ENCODE measurements at regions not wholly inside any gene's neighbourhood (a gene's known extent, or its start where the extent isn't known, plus 50 kb on each side); places are given as distances from the start of the nearest gene placed in this dataset.

GRCh38 chr2:154599189-154599588 lies 99.3 kb upstream of the KCNJ3 start:
- no peaks in the 10 kb centered on the region for H3K27me3 ChIP-seq
- no peak overlapping the region for H3K27ac ChIP-seq
- no peak for DNase-seq (ENCODE audit: low read depth in 1 of 2, low spot score in 1 of 2)
- TF ChIP-seq CTCF (IDR thresholded peaks at IDR 0.05; ENCODE audit: low read depth, low read length), result no peak
- no peak overlapping the region for H3K4me3 ChIP-seq
- H3K36me3 ChIP-seq, result no peaks in the 10 kb centered on the region
- no peaks in the 10 kb centered on the region for H3K9me3 ChIP-seq (ENCODE audit: low read depth)
- H3K4me1 ChIP-seq (ENCODE audit: low read depth), result no peaks in the 10 kb centered on the region

- Histone ChIP-seq H3K4me1 (ENCODE audit: low read depth) (no peaks in the 10 kb centered on the region), H3K27me3 (no peaks in the 10 kb centered on the region), H3K36me3 (no peaks in the 10 kb centered on the region), H3K27ac (no peak overlapping the region), H3K4me3 (no peak overlapping the region), H3K9me3 (ENCODE audit: low read depth) (no peaks in the 10 kb centered on the region)
- no peak for DNase-seq (ENCODE audit: low read depth in 1 of 2, low spot score in 1 of 2)
- no peak for TF ChIP-seq CTCF (IDR thresholded peaks at IDR 0.05; ENCODE audit: low read depth, low read length)
Measured at GRCh38 chr2:154600927-154601494, 97.5 kb upstream of the KCNJ3 start.

- H3K27ac ChIP-seq, result no peak overlapping the region
- H3K4me3 ChIP-seq, result no peak overlapping the region
- no peaks in the 10 kb centered on the region for H3K36me3 ChIP-seq
- TF ChIP-seq CTCF (IDR thresholded peaks at IDR 0.05; ENCODE audit: low read depth, low read length), result no peak
- no peak for DNase-seq (ENCODE audit: low read depth in 1 of 2, low spot score in 1 of 2)
- H3K4me1 ChIP-seq (ENCODE audit: low read depth), result no peaks in the 10 kb centered on the region
- no peaks in the 10 kb centered on the region for H3K27me3 ChIP-seq
- no peaks in the 10 kb centered on the region for H3K9me3 ChIP-seq (ENCODE audit: low read depth)
Measured at GRCh38 chr2:154603682-154604081, 94.8 kb upstream of the KCNJ3 start.

GRCh38 chr2:154608438-154608837 lies 90.1 kb upstream of the KCNJ3 start:
- Histone ChIP-seq H3K9me3 (ENCODE audit: low read depth) (no peaks in the 10 kb centered on the region), H3K27me3 (no peaks in the 10 kb centered on the region), H3K4me1 (ENCODE audit: low read depth) (no peaks in the 10 kb centered on the region), H3K36me3 (no peaks in the 10 kb centered on the region), H3K4me3 (no peak overlapping the region), H3K27ac (no peak overlapping the region)
- no peak for DNase-seq (ENCODE audit: low read depth in 1 of 2, low spot score in 1 of 2)
- TF ChIP-seq CTCF (IDR thresholded peaks at IDR 0.05; ENCODE audit: low read depth, low read length), result no peak

GRCh38 chr2:154614906-154615305 lies 83.6 kb upstream of the KCNJ3 start:
- no peak for TF ChIP-seq CTCF (IDR thresholded peaks at IDR 0.05; ENCODE audit: low read depth, low read length)
- no peaks in the 10 kb centered on the region for H3K27me3 ChIP-seq
- no peak overlapping the region for H3K27ac ChIP-seq
- no peak for DNase-seq (ENCODE audit: low read depth in 1 of 2, low spot score in 1 of 2)
- H3K4me3 ChIP-seq, result no peak overlapping the region
- no peaks in the 10 kb centered on the region for H3K36me3 ChIP-seq
- no peaks in the 10 kb centered on the region for H3K4me1 ChIP-seq (ENCODE audit: low read depth)
- no peaks in the 10 kb centered on the region for H3K9me3 ChIP-seq (ENCODE audit: low read depth)

GRCh38 chr2:154616659-154617058 lies 81.8 kb upstream of the KCNJ3 start:
- no peak overlapping the region for H3K27ac ChIP-seq
- no peaks in the 10 kb centered on the region for H3K27me3 ChIP-seq
- no peak overlapping the region for H3K4me3 ChIP-seq
- no peaks in the 10 kb centered on the region for H3K36me3 ChIP-seq
- no peaks in the 10 kb centered on the region for H3K9me3 ChIP-seq (ENCODE audit: low read depth)
- no peaks in the 10 kb centered on the region for H3K4me1 ChIP-seq (ENCODE audit: low read depth)
- TF ChIP-seq CTCF (IDR thresholded peaks at IDR 0.05; ENCODE audit: low read depth, low read length), result no peak
- no peak for DNase-seq (ENCODE audit: low read depth in 1 of 2, low spot score in 1 of 2)
